ENCODE measurements at regions not wholly inside any gene's neighbourhood (a gene's known extent, or its start where the extent isn't known, plus 50 kb on each side); places are given as distances from the start of the nearest gene placed in this dataset.

GRCh38 chr14:37992499-37992898, 215.2 kb upstream of the SSTR1 start:
- TF ChIP-seq CTCF (IDR thresholded peaks at IDR 0.05) (no peak), JUN (CRISPR knock-in tag; IDR thresholded peaks at IDR 0.05) (no peak), SP1 (CRISPR knock-in tag; conservative IDR thresholded peaks at IDR 0.05) (no peak), ZBTB43 (CRISPR knock-in tag; IDR thresholded peaks at IDR 0.05) (no peak), HMGA2 (CRISPR knock-in tag; IDR thresholded peaks at IDR 0.05) (no peak), ZNF512 (CRISPR knock-in tag; IDR thresholded peaks at IDR 0.05; ENCODE audit: borderline replicate concordance) (no peak), NFYB (CRISPR knock-in tag; conservative IDR thresholded peaks at IDR 0.05; ENCODE audit: low read depth) (no peak)

Data from WTC11 (cell line).